ENCODE measurements at regions not wholly inside any gene's neighbourhood (a gene's known extent, or its start where the extent isn't known, plus 50 kb on each side); places are given as distances from the start of the nearest gene placed in this dataset.

- TF ChIP-seq CTCF (IDR thresholded peaks at IDR 0.05) (no peak), POLR2A (IDR thresholded peaks at IDR 0.05; ENCODE audit: low read length) (no peak)
These were observed 84.4 kb upstream of the HIF1A start for GRCh38 chr14:61610900-61611299.

Measured in A549 (cell line).